SK-N-SH (cell line): ENCODE measurements at regions not wholly inside any gene's neighbourhood (a gene's known extent, or its start where the extent isn't known, plus 50 kb on each side); places are given as distances from the start of the nearest gene placed in this dataset.

ENCODE experiments used
- CTCF ChIA-PET: fragments of 300-600, 350-600 bp; formaldehyde crosslinking; extraction: SDS; loops from one replicate; lab custom pipeline; 2021; lab: Yijun Ruan, JAX
- POLR2A ChIA-PET: fragments of 350-600 bp; sonication (Branson Sonifier 250); formaldehyde crosslinking; extraction: SDS; loops from one replicate; lab custom pipeline; 2020; ENCODE audit warnings: antibody characterized with exemption, inconsistent platforms; lab: Yijun Ruan, JAX
- DNase-seq: peaks from one replicate; pipeline ENCODE4 v3.0.0; 2012
- H2AFZ ChIP-seq: fragments of 200-600 bp; sonication (generic); 2 replicates; pipeline ENCODE4 v1.8.1; 2016; ENCODE audit warnings: antibody characterized with exemption, mild to moderate bottlenecking, low read depth
- H3F3A ChIP-seq: fragments of 200-600 bp; sonication (generic); replicated peaks from 2 replicates; pipeline ENCODE3; 2016; ENCODE audit warnings: antibody characterized with exemption, mild to moderate bottlenecking; ENCODE audit not compliant: insufficient read depth
- H3K27ac ChIP-seq, 2 experiments: fragments of 200-500 bp in 1 of 2; fragments of 200-600 bp in 1 of 2; sonication (Bioruptor generic) in 1 of 2; sonication (generic), shearing (Covaris generic) in 1 of 2; 2 replicates each; pipeline versions ENCODE4 v1.5.1 to v1.6.1; 2014 to 2016; ENCODE audit warnings: low read depth in 2 of 2, inconsistent platforms in 1 of 2, low read length in 1 of 2, mild to moderate bottlenecking in 1 of 2, mixed read lengths in 1 of 2
- H3K27me3 ChIP-seq: fragments of 200-600 bp; sonication (generic), shearing (Covaris generic); 2 replicates; pipeline ENCODE4 v1.6.1; 2016; ENCODE audit warnings: mixed run types; ENCODE audit not compliant: insufficient read depth
- H3K36me3 ChIP-seq, 2 experiments: fragments of 200-500 bp in 1 of 2; fragments of 200-600 bp in 1 of 2; sonication (Bioruptor generic) in 1 of 2; sonication (generic) in 1 of 2; replicated peaks in 1 of 2; 2 replicates each; pipeline versions ENCODE3 to v1.5.1; 2014 to 2016; ENCODE audit warnings: low read length in 1 of 2, mild to moderate bottlenecking in 1 of 2; ENCODE audit not compliant: insufficient read depth in 2 of 2, control insufficient read depth in 1 of 2
- H3K4me1 ChIP-seq, 2 experiments: fragments of 200-500 bp in 1 of 2; fragments of 200-600 bp in 1 of 2; sonication (Bioruptor generic) in 1 of 2; sonication (generic), shearing (Covaris generic) in 1 of 2; 2 replicates each; pipeline versions ENCODE4 v1.5.1 to v1.6.1; 2014 to 2016; ENCODE audit warnings: low read depth in 1 of 2, low read length in 1 of 2, mixed run types in 1 of 2; ENCODE audit not compliant: insufficient read depth in 2 of 2, control insufficient read depth in 1 of 2
- H3K4me2 ChIP-seq: fragments of 200-600 bp; sonication (generic), shearing (Covaris generic); 2 replicates; pipeline ENCODE4 v1.6.1; 2017; ENCODE audit warnings: mixed run types
- H3K4me3 ChIP-seq, 2 experiments: fragments of 200-500 bp in 1 of 2; fragments of 200-600 bp in 1 of 2; sonication (Bioruptor generic) in 1 of 2; sonication (generic), shearing (Covaris generic) in 1 of 2; 2 replicates each; pipeline versions ENCODE4 v1.5.1 to v1.8.1; 2014 to 2016; ENCODE audit warnings: low read depth in 2 of 2, inconsistent platforms in 1 of 2, low read length in 1 of 2, mild to moderate bottlenecking in 1 of 2, mixed read lengths in 1 of 2, moderate library complexity in 1 of 2
- H3K79me2 ChIP-seq: fragments of 200-600 bp; sonication (generic); 2 replicates; pipeline ENCODE4 v1.8.1; 2017; ENCODE audit warnings: mild to moderate bottlenecking; ENCODE audit not compliant: insufficient read depth
- H3K9ac ChIP-seq: fragments of 200-600 bp; sonication (generic); 2 replicates; pipeline ENCODE4 v1.6.1; 2017; ENCODE audit warnings: mixed run types
- H3K9me2 ChIP-seq: fragments of 200-600 bp; sonication (generic); 2 replicates; pipeline ENCODE4 v1.6.1; 2017; ENCODE audit warnings: mixed run types
- H3K9me3 ChIP-seq: fragments of 200-600 bp; sonication (generic); 2 replicates; pipeline ENCODE4 v1.6.1; 2017; ENCODE audit warnings: mixed run types, mild to moderate bottlenecking, moderate library complexity
- H4K20me1 ChIP-seq: fragments of 200-600 bp; sonication (generic); 2 replicates; pipeline ENCODE4 v1.6.1; 2017; ENCODE audit warnings: mild to moderate bottlenecking, mixed run types; ENCODE audit not compliant: insufficient read depth
- CTCF ChIP-seq: fragments of 200-600 bp; sonication (generic); IDR thresholded peaks from 2 replicates; pipeline ENCODE4 v1.6.1; 2017; ENCODE audit warnings: antibody characterized with exemption, mild to moderate bottlenecking, moderate library complexity
- EZH2phosphoT487 ChIP-seq: fragments of 200-600 bp; sonication (generic); IDR thresholded peaks from 2 replicates; pipeline ENCODE4 v1.6.1; 2017; ENCODE audit warnings: low read depth, mixed run types, mild to moderate bottlenecking, antibody characterized with exemption, moderate library complexity, borderline replicate concordance
- GABPA ChIP-seq: IDR thresholded peaks from 2 replicates; pipeline ENCODE4 v1.4.0; 2012; ENCODE audit warnings: low read depth, mild to moderate bottlenecking
- MEF2A ChIP-seq: IDR thresholded peaks from 2 replicates; pipeline ENCODE4 v1.4.0; 2012; ENCODE audit warnings: low read depth, borderline replicate concordance
- MXI1 ChIP-seq: IDR thresholded peaks from 2 replicates; pipeline ENCODE4 v1.6.1; 2012; ENCODE audit warnings: mild to moderate bottlenecking, low read depth, low read length, improper control_type of control experiment
- NRF1 ChIP-seq: IDR thresholded peaks from 2 replicates; pipeline ENCODE4 v1.6.1; 2012; ENCODE audit warnings: low read depth, mild to moderate bottlenecking, low read length
- RFX5 ChIP-seq: IDR thresholded peaks from 2 replicates; pipeline ENCODE4 v1.6.1; 2012; ENCODE audit warnings: mild to moderate bottlenecking, improper control_type of control experiment, low read length
- SIN3A ChIP-seq: IDR thresholded peaks from 2 replicates; pipeline ENCODE4 v1.6.1; 2012; ENCODE audit warnings: low read depth, mild to moderate bottlenecking, low read length, moderate library complexity, borderline replicate concordance
- TAF1 ChIP-seq: IDR thresholded peaks from 2 replicates; pipeline ENCODE4 v1.6.1; 2012; ENCODE audit warnings: low read depth, mild to moderate bottlenecking, low read length, moderate library complexity, borderline replicate concordance
- TEAD4 ChIP-seq: IDR thresholded peaks from 2 replicates; pipeline ENCODE4 v1.4.0; 2012; ENCODE audit warnings: mild to moderate bottlenecking, borderline replicate concordance; ENCODE audit not compliant: insufficient read depth
- YY1 ChIP-seq: IDR thresholded peaks from 2 replicates; pipeline ENCODE4 v1.4.0; 2012; ENCODE audit warnings: low read depth, mild to moderate bottlenecking
- WGBS: methylation state at CpG from one replicate; pipeline ENCODE4 v1.1.6; 2017; ENCODE audit warnings: low lambda C conversion rate; 5-methylcytosine and 5-hydroxymethylcytosine counted together

- no peaks in the 10 kb centered on the region for H3F3A ChIP-seq
- H3K4me1 ChIP-seq = no peaks in the 10 kb centered on the region
- WGBS = 43% methylated on average over 6 of the region's 9 CpGs
- peaks cover 13% of the 10 kb centered on the region for H3K27me3 ChIP-seq
- H3K4me2 ChIP-seq = no peak overlapping the region
- ChIA-PET CTCF (interaction anchor here (1.1 to 2.6 kb wide), 4 partner anchors 8 to 449 kb away, joined by 3 to 6 read pairs (median 4); no protein-coding TSS in a partner anchor), POLR2A (no interaction called here)
- H3K4me3 ChIP-seq = no peak overlapping the region
- no peaks in the 10 kb centered on the region for H3K9me3 ChIP-seq
- no peak overlapping the region for H2AFZ ChIP-seq
- H3K79me2 ChIP-seq = no peaks in the 10 kb centered on the region
- no peaks in the 10 kb centered on the region for H3K9me2 ChIP-seq
- H3K36me3 ChIP-seq = no peaks in the 10 kb centered on the region
- no peaks in the 10 kb centered on the region for H4K20me1 ChIP-seq
- H3K27ac ChIP-seq = no peak overlapping the region
- TF ChIP-seq MXI1 (no peak), EZH2phosphoT487 (no peak), RFX5 (no peak), CTCF (no peak), YY1 (no peak), GABPA (no peak), NRF1 (no peak), SIN3A (no peak), MEF2A (no peak)
- no peak overlapping the region for H3K9ac ChIP-seq
- DNase-seq = no peak
These were observed 135.6 kb upstream of the PRMT8 start for GRCh38 chr12:3355378-3355900.

GRCh38 chr12:3357950-3358525 is 133.0 kb upstream of the PRMT8 start:
- no peaks in the 10 kb centered on the region for H3K9me2 ChIP-seq
- no peaks in the 10 kb centered on the region for H4K20me1 ChIP-seq
- H3K79me2 ChIP-seq = no peaks in the 10 kb centered on the region
- no peak for TF ChIP-seq CTCF
- no peak for TF ChIP-seq TAF1
- no peak for TF ChIP-seq TEAD4
- H3K4me3 ChIP-seq = no peak overlapping the region
- DNase-seq = no peak
- H3K9ac ChIP-seq = no peak overlapping the region
- 50% methylated on average over 8 of the region's 8 CpGs for WGBS
- CTCF ChIA-PET = interaction anchor here (3.7 kb wide), 1 partner anchor 58 kb away, joined by 15 read pairs; no protein-coding TSS in a partner anchor
- no peaks in the 10 kb centered on the region for H3F3A ChIP-seq
- H3K9me3 ChIP-seq = no peaks in the 10 kb centered on the region
- H3K27me3 ChIP-seq = peaks cover 13% of the 10 kb centered on the region
- no peaks in the 10 kb centered on the region for H3K4me1 ChIP-seq
- H3K4me2 ChIP-seq = no peak overlapping the region
- H2AFZ ChIP-seq = no peak overlapping the region
- POLR2A ChIA-PET = no interaction called here
- no peaks in the 10 kb centered on the region for H3K36me3 ChIP-seq
- no peak overlapping the region for H3K27ac ChIP-seq
